GM21447 (cell line): ENCODE measurements at regions not wholly inside any gene's neighbourhood (a gene's known extent, or its start where the extent isn't known, plus 50 kb on each side); places are given as distances from the start of the nearest gene placed in this dataset.
"Not testable (repeated sequence)": the region's sequence is repeated elsewhere in the genome, so short reads cannot be mapped to it uniquely, and the experiment has no call there.

Experiments
- ATAC-seq: cut with Tn5 transposase; IDR thresholded peaks from one replicate; pipeline ENCODE4 v1.9.1; 2021; ENCODE audit not compliant: unreplicated experiment

DNA sequence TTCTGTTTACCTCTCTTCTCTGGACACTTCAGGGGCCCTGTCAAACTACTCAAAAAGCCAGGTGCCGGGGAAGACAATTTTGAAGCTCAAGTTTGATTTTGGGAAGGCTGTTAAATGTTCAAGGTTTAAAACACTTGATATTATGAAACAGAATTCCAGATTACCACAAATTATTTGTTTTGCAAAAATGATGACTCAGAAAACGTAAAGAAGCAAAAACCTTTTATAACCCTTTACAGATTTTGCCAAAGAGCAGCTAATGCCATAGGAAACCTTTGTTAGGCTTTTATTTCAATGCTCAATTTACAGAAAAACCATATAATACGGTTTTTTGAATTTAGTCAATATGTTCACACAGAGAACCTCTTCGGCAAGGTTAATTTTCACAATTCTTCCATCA, 593.4 kb upstream of the ZP4 start:
- no peak for ATAC-seq

DNA sequence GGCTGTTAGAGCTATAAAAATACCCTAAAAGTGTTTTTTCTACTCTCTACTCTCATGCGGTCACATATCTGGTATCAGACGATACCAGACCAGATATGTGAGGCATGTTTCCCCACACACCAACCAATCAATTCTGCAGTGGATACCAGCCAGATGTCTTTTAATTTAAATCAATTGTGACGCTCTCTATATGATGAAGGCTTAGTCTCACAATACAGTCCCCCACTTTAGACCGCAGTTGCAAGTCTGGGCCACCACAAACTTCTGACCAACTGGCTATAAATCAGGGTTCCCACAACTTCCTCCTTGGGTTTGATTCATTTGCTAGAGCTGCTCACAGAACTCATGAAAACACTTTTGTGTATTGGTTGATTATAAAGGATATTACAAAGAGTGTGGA, 586.1 kb upstream of the ZP4 start:
- ATAC-seq = no peak

DNA sequence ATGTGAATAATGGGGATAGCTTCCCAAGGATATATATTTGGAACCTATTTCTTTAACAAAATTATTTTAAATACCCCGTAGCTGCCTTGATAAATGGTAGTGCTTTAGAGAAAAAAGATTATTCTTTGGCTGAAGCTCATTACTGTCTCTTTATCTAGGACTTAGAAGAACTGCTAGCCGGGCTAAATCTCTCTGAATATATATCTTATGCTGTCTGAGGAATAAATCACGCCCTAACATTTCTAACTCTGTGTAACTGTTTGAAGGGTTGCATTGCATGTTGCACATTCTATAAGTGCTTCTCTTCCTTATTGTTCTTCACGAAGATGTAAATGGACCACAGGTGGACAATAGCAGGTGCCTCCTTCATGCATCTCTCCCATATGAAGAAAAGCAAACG, 585.0 kb upstream of the ZP4 start:
- ATAC-seq = no peak

DNA sequence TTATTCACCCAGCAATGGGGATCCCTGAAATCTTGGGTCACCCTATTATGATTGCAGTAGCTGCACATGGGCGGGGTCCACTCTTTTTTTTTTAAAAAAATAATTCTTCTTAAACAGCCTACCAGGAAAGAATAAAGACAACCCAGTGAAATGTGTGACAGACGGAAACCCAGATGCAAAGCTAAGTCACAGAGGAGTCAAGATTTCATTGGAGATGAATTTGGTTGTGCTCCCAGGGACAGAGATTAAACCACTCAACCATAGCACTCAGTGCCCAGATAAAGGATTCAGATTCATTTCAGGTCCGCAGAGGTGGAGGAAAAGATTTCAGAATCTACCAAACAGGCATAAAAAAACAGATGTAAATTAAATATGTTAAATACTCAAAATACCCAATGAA, 583.5 kb upstream of the ZP4 start:
- ATAC-seq = no peak

DNA sequence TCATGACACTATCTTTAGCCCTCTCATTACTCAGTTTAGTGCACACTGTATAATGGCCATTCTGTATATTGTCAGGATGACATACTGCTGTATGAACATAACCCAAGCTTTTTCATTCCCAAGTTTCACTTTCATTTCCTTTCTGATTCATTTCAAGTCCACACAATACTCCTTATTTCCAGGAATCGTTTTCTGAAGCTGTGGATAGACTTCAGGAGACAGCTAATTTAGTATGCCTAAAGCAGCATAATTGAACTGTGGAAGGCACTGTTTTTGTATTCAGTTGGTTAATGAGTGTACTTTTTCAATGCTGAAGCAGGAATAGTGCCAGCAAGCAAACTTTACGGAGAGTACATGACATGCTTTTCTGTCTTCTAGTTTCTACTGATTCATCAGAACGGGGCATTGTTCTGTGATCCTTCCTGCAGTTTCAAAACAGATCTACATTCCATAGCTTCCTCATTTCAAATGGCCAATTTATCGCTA, 578.5 kb upstream of the ZP4 start:
- ATAC-seq = no peak

DNA sequence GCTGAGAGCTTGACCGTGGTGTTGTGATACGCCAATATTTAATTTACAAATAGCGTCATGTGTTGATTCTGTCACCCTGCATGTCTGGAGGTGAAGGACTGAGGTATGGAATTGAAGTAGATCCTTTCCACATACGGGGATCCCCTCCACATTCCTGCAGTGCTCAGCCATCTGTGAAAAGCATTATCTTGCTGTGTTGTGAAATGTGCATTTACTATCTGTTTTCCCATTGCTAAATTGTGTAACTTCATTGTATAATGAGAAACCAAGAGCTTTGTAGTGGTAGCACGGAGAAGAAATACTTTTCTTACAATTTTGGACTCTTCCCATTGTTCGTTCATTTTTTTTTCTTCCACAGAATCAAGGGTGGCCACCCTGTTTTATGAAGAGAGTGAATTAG, 577.3 kb upstream of the ZP4 start:
- no peak for ATAC-seq

DNA sequence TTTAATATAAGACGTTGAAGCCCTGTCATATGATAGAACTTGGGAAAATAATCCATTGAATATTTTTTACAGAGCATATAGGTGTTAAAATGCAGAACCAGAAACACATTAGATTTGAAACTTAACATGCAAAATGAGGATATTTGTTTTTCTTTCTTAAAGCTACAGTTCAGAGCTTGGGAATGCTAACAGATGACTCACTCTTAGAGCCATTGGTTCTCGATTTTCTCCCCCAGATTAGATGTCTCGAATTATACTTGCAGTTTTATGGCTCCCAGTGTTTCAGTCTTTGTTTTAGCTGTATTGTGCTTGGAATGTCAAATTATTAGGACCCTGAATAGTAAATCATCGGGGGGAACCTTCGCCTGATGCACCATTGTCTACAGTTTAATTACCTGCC, 575.7 kb upstream of the ZP4 start:
- no peak for ATAC-seq

DNA sequence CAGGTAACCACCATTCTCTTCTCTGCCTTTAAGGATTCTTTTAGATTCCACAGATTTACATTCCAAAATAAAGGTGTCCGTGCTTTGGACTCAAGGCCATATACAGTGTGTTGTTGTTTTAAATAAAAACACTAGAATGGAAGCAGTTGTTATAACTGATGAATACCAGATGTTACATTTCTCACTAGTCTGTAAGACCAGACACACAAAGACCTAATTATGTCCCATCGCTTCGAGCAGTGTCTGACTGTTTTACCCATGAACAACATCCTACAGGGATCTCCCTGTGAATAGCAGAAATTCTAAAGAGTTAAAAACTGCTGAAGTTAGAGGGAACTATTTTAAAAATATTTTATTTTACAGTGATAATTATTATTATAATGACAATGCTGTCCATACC, 574.7 kb upstream of the ZP4 start:
- no peak for ATAC-seq

DNA sequence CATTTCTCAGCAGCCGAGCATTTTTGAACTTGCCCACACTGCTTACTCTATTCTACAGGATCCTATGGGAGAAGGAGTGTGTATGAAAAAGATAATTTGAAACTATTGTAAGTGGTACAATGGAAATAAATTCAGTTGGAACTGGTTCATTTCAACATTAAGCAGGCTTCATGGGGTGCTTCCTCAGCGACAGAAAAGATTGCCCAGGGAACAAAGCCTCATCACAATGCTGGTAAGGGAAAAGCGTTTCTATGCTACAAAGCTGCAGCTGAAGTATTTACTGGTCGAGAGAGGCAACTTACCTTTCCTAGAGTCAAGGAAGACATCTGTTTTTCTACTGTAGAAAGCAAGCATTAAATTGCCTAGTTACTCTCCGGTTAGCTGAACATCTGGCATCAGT, 568.2 kb upstream of the ZP4 start:
- no peak for ATAC-seq

DNA sequence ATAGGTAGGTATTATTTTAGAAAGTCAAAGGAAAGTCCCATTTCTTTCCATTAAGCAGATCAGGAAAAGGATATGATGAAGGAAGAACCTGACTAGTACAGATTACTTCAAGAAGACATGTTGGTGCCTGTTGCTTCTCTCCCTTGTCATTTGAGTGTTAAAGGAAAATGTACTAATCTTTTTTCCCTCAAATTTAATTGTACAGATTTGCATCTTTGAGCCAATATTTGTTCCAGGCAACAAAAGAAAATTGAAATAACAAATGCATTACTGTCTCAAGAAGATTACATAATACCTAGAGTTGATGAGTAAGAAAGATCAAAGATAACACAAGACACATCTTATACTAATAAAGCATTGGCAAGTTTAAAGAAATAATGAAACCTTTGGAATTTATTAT, 566.9 kb upstream of the ZP4 start:
- ATAC-seq = no peak

DNA sequence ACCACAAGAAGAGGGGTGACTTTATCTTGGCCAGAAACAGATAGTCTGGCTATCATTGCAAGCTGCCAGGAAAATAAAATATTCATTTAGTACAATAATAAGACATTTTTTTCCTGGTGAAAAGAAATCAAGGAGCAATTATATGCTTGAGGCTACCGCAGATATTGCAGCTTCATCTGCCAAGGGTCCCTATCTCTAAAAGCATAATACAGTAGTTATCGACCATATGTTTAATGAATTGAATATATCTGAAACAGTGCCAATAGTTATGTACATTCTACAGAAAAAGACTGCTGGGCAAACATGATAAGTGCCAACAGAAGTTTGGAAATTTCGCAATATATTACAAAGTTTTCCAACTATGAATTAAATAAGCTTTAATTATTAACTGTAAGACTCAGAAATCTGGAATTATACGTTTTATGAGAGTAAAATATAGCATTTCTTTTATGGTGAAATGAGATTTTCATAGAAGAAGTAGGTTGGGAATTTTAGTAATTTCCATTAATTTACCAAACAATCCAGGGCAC, 561.1 kb upstream of the ZP4 start:
- ATAC-seq = no peak

DNA sequence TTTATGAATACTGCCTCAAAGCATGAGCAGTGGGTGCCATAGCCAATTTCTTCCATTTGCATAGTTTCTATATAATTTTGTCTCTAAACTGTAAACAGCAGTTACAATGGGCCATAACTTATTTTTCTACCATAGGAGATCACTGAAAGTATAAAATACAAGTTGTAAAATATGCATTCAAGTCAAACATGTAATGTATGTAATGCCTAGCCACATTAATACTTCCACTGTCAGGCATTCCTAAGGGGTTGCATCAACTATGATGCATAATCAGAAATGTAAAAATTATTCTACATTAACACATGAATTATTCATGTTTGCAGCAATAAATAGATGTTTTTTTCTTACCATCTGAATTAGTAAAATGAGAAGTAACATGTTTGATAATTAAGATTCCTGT, 560.3 kb upstream of the ZP4 start:
- no peak for ATAC-seq

DNA sequence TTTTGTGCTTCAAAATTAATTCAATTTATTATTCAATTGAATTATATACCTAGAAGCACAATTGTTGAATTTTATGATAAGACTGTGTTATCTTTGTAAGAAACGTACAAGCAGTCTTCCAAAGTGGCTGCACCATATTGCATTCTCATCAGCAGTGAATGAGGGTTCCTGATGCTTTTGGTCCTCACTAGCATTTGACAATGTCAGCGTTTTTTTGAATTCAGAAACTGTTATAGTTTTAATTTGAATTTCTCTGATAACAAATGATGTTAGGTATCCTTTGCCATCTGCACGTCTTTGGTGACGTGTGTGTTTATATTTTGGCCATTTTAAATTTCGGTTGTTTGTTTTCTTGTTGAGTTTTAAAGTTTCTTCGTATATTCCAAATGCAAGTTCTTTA, 553.0 kb upstream of the ZP4 start:
- ATAC-seq = no peak

DNA sequence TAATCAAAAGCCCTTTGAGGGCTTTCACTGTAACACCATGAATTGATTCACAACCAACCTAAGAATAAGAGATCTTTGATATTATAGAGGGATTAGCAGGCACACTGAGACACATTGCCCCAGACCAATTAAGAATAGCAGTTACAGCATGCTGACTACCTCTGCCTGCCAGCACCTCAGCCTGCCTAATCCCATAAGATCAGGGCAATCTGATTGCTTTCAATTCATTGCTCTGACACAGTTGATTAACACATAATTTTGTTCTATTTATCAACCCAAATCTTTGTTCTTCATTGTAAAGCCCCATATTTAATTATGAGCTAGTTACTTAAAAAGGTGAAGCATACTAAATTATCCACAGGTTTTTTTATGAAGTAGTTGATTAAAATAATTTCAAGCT, 548.8 kb upstream of the ZP4 start:
- no peak for ATAC-seq

DNA sequence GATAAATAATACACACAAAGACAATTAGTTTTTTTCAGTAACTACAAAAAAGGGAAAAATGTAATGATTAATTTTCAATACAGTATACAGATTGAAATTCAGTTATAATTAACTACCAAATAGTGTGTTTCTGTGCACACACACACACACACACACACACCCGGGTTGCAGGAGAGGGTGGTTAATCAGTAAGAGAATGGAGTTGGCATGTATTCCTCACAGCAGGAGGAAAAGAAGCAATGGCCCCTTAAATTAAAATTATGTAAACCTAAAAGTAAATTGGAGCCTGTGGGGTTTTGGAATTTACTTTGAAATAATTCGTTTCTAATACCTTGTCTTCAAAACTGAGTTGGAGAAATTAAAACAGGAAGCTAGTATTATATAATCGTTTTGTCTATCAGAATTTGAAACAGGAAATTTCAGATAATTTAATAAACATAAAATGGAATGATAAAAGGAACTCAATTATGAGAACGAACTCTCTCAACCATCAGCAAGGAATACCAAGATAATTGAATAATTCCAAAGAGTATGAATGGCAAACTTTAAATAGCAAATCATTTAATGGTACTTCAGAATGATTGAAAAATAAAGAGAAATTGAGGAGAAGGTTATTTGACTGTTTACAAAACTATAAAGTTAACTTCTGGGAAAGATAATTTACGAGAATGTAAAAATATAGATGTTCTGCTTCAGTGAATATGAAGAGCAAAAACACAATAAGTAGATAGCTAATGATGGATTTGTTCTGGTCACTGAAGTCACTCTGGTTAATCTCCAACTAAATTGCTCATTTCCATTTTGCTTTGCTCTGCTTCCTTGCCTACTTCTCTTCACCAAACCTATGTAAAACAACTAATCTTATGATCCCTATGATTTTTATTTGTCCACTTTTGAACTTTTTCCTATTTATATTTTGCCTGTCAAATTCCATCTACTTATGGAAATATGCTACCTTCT, 547.9 kb upstream of the ZP4 start:
- ATAC-seq = no peak

DNA sequence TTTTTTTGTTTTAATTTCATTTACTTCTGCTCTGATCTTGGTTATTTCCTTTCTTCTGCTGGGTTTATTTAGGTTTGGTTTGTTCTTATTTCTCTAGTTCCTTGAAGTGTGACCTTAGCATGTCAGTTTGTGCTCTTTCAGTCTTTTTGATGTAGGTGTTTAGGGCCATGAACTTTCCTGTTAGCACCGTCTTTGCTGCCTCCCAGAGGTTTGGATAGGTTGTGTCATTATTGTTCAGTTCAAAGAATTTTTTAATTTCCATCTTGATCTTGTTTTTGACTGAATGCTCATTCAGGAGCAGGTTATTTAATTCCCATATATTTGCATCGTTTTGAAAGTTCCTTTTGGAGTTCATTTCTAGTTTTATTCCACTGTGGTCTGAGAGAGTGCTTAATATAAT, 539.0 kb upstream of the ZP4 start:
- not testable (repeated sequence) for ATAC-seq

DNA sequence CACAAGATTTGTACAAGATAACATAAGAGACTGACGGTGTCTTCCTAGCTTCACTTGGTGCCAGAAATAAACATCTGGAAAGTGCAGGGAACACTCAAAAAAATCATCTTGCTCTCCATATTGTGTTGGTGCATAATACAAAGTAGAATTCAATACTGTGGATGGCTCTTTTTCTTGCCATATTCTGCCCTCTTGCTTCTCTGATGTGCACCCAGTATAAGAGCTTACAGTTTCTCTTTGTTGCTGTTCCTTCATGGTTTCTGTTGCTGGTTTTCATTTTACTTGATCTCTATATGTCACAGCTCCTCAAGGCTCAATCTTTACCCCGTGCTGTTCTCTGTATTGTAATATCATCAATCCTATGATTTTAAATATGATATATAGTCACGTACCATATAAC, 528.5 kb upstream of the ZP4 start:
- ATAC-seq = no peak

DNA sequence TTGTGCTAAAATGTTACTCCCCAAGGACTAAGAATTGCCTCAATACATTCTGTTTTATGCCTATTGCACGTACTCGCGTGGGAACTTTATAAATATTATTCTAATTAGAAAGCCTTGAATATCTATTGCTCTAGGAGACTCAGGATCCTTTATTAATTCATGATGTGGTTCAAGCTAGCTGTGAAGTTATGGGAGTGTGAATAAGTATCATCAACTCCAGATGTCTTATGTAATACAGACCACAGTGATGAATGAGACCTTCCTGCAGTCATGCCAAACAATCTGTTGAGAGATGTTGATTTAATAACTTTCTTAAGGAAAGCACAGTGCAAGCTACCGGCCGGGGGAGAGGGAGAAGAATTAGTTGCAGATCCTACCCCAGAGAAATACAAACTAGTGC, 519.2 kb upstream of the ZP4 start:
- no peak for ATAC-seq

DNA sequence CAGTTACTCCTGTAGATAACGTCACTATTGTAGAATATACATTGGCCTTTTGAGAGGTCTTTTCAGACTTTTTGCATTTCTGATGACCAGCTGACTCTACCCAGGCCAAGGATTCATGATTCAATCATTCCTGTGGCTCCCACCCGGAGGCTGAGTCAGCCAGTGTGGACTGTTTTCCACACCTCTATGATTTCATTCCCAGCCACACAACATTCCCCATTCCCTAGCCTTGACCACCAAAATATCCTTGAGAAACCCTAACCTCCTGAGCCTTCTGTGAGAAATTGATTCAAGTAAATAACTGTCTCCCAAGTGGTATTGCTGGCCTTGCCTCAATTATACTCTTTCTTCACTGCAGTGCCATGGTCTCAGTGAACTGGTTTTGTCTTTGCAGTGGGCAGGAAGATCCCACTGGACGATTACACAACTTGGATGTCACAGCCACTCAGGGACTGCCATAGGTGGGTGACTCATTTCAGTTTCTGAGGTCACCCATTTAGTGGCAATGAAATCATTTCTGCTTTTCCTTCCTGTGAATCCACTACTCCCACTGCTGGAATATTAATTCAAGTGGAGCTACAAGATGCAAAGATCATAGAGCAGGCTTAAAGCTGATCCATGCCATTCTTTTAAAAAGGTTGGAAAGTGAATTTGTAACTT, 518.6 kb upstream of the ZP4 start:
- ATAC-seq = no peak

DNA sequence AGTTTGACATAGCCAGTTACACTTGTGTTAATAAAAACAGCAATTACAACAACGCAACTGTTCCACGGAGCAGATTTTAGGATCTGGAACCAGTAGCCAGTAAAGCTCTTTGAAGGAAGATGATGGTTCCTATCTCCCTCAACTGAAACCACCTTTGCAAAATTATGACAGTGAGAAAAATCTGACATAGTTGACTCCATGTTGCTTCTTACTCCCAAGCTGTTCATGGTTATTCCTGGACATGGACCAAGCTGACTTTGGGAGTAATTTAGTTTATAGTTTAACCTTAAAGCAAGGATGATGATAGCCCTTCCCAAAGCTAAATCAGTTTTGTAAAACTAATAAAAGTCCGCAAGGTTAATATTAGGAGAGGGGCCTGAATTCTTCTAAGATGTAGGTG, 518.0 kb upstream of the ZP4 start:
- ATAC-seq = no peak

DNA sequence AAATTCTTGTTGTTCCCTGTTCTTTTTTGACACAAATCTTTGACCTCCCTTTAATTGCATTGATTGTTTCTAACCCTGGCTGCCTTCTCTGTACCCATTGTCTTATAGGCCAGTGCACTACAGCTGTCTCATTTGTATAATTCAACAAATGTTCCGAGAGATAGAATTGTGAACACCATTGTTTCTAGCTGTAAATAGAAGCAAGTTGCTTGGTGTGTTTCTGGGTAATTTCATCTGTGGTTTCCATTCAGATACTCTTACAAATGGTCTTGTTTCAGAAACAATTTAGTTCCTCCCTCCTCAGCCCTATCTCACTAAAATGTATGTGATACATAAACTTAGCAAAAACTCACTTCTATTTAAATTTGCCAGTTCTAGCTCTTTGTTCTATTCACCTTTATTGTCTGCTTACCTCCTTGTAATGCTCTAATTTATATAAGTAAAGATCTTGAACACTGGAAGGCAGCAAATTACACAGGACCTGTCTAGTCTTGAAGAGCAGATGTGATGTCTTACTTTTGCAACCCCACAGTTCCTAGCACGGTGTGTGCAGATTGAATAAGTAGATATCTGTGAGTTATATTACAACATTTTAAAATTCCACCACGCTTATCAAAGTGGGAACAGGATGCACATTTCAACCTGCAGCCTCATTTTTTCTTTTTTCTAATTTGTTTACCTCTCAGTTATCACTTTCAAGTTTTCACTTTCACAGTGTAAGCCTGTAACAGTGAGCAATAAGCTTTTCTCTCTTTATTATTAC, 515.6 kb upstream of the ZP4 start:
- ATAC-seq = no peak
